SK-N-MC (cell line): ENCODE measurements at regions not wholly inside any gene's neighbourhood (a gene's known extent, or its start where the extent isn't known, plus 50 kb on each side); places are given as distances from the start of the nearest gene placed in this dataset.

Experiments
- DNase-seq: peaks from one replicate; pipeline ENCODE4 v3.0.0-alpha.2; 2011; ENCODE audit warnings: low read depth, low spot score
- H3K27ac ChIP-seq: fragments of 200-600 bp; sonication (generic); 2 replicates; pipeline ENCODE4 v1.5.1; 2016; ENCODE audit warnings: mixed run types
- H3K36me3 ChIP-seq: fragments of 200-600 bp; sonication (generic); 2 replicates; pipeline ENCODE4 v1.6.1; 2017; ENCODE audit warnings: antibody characterized with exemption, low read length, mixed read lengths; ENCODE audit not compliant: insufficient read depth
- H3K4me3 ChIP-seq: fragments of 200-600 bp; sonication (generic); 2 replicates; pipeline ENCODE4 v1.5.1; 2016
- H3K9ac ChIP-seq: fragments of 200-600 bp; sonication (generic); 2 replicates; pipeline ENCODE4 v1.8.0; 2017; ENCODE audit warnings: mixed run types, mixed read lengths; ENCODE audit not compliant: insufficient read length
- H3K9me3 ChIP-seq: fragments of 200-600 bp; sonication (generic); 2 replicates; pipeline ENCODE4 v1.6.1; 2017; ENCODE audit warnings: low read depth, mild to moderate bottlenecking, antibody characterized with exemption, low read length, moderate library complexity, mixed read lengths
- EZH2 ChIP-seq: fragments of 200-600 bp; sonication (generic); IDR thresholded peaks from one replicate; pipeline ENCODE4 v1.6.1; 2017; ENCODE audit warnings: antibody characterized with exemption
- FOXP2 ChIP-seq: optimal IDR thresholded peaks from 2 replicates; pipeline ENCODE3; 2011; ENCODE audit warnings: mild to moderate bottlenecking, moderate library complexity; ENCODE audit not compliant: insufficient read depth; ENCODE audit errors: extremely low read length, control extremely low read depth
- POLR2AphosphoS5 ChIP-seq: IDR thresholded peaks from 2 replicates; pipeline ENCODE4 v1.6.1; 2012; ENCODE audit warnings: mild to moderate bottlenecking, low read depth, low read length, borderline replicate concordance

DNA sequence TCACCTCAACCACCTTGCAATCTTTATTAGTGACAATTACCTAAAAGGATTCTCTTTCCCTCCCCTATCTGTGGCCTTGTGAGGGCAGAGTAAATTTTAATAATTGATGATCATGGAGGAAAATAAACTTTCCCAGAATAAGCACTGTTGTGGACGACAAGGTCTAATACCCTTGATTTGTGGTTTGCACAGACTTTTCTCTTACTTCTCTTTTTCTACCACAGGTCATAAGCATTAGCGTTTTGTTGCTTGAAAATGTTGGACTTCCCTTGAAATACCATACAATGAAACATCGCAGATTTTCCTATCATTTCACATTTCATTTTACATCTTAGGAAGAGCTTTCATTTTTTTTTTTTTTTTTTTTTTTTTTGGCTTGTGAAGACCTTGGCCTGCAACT, 188.1 kb upstream of the TMEM72 start:
- H3K9ac ChIP-seq: no peak overlapping the region

DNA sequence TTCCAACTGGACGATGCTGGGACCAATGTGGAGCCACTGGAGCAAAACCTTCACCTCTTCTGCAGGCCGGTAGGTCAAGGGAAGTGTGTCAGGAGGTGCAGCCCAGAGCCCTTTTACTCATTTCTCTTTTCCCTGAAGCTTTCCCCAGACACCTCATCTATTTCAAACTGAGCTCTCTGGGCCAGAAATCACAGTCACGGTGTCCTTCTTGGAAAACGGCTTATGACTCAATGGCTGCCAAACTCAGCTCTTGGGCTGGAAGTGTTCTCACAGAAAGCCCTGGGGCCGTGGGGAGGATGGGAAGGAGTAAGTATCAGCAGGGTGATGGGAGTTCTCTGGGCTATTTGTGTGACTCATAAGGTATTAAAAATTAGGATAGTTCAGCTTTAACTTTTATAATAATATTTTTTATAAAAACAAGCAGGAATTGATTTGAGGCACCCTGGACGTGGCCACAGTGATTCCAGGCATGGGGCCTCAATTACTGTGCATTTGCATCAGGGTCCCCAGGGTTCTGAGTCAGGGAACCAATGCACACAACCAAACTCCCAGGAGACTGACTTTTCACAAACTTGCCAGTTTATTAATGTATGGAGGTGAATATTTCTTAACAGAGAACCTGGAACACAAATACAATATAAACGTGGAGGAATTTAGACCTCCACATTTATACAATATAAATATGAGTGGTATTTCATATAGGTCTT, 187.4 kb upstream of the TMEM72 start:
- Histone ChIP-seq H3K36me3 (no peaks in the 10 kb centered on the region), H3K9me3 (no peaks in the 10 kb centered on the region), H3K4me3 (no peak overlapping the region), H3K27ac (no peak overlapping the region), H3K9ac (no peak overlapping the region)
- no peak for DNase-seq
- no peak for TF ChIP-seq EZH2
- no peak for TF ChIP-seq POLR2AphosphoS5
- TF ChIP-seq FOXP2: no peak

More for the DNA sequence above, 188.1 kb upstream of the TMEM72 start:
- no peaks in the 10 kb centered on the region for H3K9me3 ChIP-seq
- no peak for TF ChIP-seq EZH2
- TF ChIP-seq POLR2AphosphoS5: no peak
- no peak for TF ChIP-seq FOXP2
- no peaks in the 10 kb centered on the region for H3K36me3 ChIP-seq
- no peak overlapping the region for H3K4me3 ChIP-seq
- H3K27ac ChIP-seq: no peak overlapping the region
- DNase-seq: no peak

DNA sequence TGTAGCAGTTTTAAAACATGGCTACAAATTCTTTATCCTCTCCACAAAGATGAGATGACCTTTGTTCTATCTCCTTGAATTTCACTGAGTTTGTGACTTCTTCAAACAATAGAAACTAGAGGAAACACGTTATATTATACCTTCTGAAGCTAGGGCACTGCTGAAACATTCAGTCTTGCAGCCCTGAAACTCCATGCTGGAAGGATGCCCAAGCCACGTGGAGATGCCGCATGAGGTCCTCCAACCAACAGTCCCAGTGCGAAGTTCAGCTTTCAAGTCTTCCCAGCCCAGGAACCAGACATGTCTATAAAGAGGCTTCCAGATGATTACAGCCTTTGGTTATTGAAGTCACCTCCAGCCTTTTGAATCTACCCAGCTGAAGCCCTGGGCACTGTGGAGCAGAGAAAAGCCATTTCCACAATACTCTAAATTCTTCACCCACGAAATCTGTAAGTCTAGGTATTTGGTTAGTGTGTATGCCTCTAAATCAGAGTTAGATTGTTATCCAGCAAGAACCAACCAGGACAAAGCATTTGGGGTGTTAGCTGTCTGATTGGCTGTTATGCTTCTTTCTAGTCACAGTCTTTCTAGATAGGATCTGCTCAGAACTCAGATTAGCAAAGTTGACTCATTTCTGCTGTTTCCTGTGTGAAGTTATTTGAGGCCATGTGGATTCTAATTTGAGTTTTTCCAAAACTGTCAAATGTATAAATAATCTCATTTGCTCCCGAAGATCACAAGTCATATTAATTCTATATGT, 186.5 kb upstream of the TMEM72 start:
- TF ChIP-seq POLR2AphosphoS5 (no peak), FOXP2 (no peak), EZH2 (no peak)
- Histone ChIP-seq H3K9ac (no peak overlapping the region), H3K4me3 (no peak overlapping the region), H3K27ac (no peak overlapping the region), H3K9me3 (no peaks in the 10 kb centered on the region), H3K36me3 (no peaks in the 10 kb centered on the region)
- DNase-seq: no peak

DNA sequence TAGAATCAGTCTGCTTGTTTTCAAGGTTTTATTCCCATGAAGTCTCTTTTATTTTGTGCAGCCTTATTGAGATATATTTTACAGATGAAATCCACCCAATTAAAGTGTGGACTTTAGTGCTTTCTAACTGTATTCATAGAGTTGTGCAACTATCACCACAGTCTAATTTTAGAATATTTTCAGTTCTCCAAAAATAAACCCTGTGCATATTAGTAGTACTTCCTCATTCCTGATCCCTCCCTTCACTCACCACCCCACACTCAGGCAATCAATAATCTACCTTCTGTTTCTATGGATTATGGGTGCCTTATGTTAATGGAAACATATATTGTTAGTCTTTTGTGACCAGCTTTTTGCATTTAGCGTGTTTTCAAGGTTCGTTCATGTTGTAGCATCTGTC, 185.7 kb upstream of the TMEM72 start:
- Histone ChIP-seq H3K36me3 (no peaks in the 10 kb centered on the region), H3K4me3 (no peak overlapping the region), H3K9ac (no peak overlapping the region), H3K9me3 (no peaks in the 10 kb centered on the region), H3K27ac (no peak overlapping the region)
- DNase-seq: no peak
- TF ChIP-seq EZH2: no peak

DNA sequence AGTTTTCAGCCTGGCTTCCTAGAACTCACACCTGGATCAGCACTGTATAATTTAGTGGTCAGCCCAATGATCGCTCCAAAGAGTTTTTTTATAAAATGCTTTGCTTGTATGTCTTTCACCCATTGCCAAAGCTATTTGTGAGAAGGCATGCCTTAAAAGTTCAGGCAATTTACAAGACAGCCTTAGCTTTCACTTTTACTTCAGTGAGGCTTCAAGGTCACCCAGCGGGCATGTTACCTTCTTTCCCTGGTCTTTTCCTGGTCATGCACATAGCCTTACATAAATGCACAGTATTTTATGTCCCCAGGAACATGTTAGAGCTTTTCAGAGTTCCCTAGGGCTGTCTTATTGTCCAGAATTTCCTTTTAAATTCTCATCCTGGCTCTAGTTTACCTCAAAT, 179.9 kb upstream of the TMEM72 start:
- no peak for DNase-seq
- TF ChIP-seq EZH2 (no peak), FOXP2 (no peak), POLR2AphosphoS5 (no peak)
- H3K4me3 ChIP-seq: no peak overlapping the region
- no peak overlapping the region for H3K9ac ChIP-seq
- H3K36me3 ChIP-seq: no peaks in the 10 kb centered on the region
- H3K27ac ChIP-seq: no peak overlapping the region
- no peaks in the 10 kb centered on the region for H3K9me3 ChIP-seq

DNA sequence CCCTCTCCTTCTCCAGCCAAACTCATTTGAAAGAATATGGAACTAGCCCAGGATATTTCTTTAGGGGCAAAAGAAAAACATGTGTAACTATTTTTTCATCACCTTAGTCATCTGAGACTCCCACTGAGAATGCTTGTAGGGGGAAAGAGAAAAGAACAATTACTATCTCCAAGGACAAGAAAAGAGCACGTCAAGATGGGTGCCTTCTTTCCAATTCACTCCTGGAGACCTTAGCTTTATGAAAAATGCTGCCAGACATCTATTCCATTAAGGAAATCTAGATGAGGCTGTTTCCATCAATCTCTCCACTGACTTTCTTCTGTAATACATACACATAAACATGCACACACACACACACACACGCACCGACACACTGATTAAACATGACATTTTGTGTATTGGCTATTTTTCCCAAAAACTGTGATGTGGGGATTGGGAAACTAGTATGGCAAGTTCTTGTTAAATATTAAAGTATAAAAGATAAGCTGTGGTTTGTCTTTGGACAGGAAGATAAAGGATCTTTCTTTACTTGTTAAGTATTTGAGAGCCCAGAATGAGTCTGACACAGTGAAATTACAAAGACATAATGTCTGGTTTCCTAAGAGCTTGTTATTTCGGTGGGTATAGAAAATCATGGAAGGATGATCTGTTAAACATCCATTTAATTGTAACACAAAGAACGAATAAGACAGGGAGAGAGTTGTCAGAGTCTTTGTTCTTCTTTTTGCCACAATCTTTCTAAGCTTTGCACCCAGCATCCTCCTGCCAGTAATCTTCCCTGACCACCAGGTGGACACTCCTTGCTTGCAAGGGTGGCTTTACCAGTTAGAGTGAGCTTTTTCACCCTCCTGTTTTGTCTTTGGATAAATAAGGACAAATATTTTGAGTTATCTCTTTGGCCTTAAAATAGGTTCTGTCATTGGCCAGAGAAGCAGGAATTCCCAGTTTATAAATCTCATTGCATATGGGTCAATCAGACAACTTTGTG, 177.3 kb upstream of the TMEM72 start:
- no peak for TF ChIP-seq FOXP2
- TF ChIP-seq POLR2AphosphoS5: no peak
- no peak for TF ChIP-seq EZH2
- no peak for DNase-seq
- Histone ChIP-seq H3K4me3 (no peak overlapping the region), H3K36me3 (no peaks in the 10 kb centered on the region), H3K9me3 (no peaks in the 10 kb centered on the region), H3K27ac (no peak overlapping the region), H3K9ac (no peak overlapping the region)

DNA sequence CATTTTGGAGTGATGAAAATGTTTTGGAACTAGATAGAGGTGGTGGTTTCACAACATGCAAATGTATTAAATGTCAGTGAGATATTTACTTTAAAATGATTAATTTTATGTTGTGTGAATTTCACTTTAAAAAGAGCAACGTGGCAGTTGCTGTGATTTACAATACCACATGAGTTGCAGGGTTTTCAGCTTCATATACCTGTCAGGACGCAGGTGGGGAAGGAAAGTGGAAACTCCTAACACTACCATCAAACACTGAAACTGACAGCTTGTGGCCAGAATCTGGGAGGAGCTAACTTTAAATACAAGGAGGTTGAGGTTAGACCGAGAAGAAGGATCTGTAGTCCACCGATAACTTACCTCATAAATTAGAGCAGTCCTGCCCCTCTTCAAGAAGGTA, 168.9 kb upstream of the TMEM72 start:
- no peaks in the 10 kb centered on the region for H3K36me3 ChIP-seq
- no peaks in the 10 kb centered on the region for H3K9me3 ChIP-seq
- no peak overlapping the region for H3K4me3 ChIP-seq
- TF ChIP-seq EZH2 (no peak), POLR2AphosphoS5 (no peak), FOXP2 (no peak)
- no peak overlapping the region for H3K9ac ChIP-seq
- DNase-seq: no peak
- no peak overlapping the region for H3K27ac ChIP-seq

DNA sequence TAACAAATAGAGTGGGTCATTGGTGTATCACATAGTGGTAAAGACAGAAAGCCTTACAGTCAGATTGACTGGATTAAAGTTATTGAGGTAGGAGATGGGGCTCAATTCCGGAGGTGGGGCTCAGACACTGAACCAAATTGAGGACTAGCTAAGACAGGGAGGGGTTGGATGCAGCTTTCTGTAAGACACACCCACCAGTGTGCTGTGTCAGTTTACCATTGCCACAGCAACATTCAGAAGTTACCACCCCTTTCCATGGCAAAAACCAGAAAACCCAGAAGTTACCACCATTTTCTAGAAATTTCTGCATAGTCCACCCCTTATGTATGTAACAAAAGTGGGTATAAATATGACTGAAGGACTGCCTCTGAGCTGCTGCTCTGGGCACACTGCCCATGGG, 167.6 kb upstream of the TMEM72 start:
- TF ChIP-seq POLR2AphosphoS5 (no peak), FOXP2 (no peak), EZH2 (no peak)
- no peak overlapping the region for H3K27ac ChIP-seq
- no peaks in the 10 kb centered on the region for H3K36me3 ChIP-seq
- H3K9me3 ChIP-seq: no peaks in the 10 kb centered on the region
- no peak overlapping the region for H3K4me3 ChIP-seq
- H3K9ac ChIP-seq: no peak overlapping the region
- no peak for DNase-seq
